ENCODE measurements at regions not wholly inside any gene's neighbourhood (a gene's known extent, or its start where the extent isn't known, plus 50 kb on each side); places are given as distances from the start of the nearest gene placed in this dataset.

GRCh38 chr13:105991622-105992277 lies 543.7 kb downstream of the EFNB2 start:
- no peaks in the 10 kb centered on the region for H3K9me2 ChIP-seq (ENCODE audit: insufficient read depth)
- no peaks in the 10 kb centered on the region for H3K79me2 ChIP-seq (ENCODE audit: insufficient read depth, low read length)
- POLR2A ChIA-PET: no interaction called here
- DNase-seq (ENCODE audit: low read depth, low spot score): no peak
- RAD21 ChIA-PET (ENCODE audit: low non-redundant PET in 1 of 2, low total read pairs in 2 of 2, uncharacterized antibody in 2 of 2, unreplicated experiment in 2 of 2): no interaction called here
- no peaks in the 10 kb centered on the region for H3K36me3 ChIP-seq (ENCODE audit: control insufficient read depth in 1 of 2, insufficient read depth in 2 of 2, low read length in 2 of 2)
- H3K9ac ChIP-seq (ENCODE audit: low read length): no peak overlapping the region
- no peak overlapping the region for H3K27ac ChIP-seq (ENCODE audit: low read depth, low read length)
- BruUV-seq (replicated peaks): no TSS peak
- peaks cover 0 to 3% of the 10 kb centered on the region in 2 experiments; a peak in 1 of 4 replicates for H3K4me1 ChIP-seq (ENCODE audit: control insufficient read depth in 1 of 2, insufficient read depth in 2 of 2, low read length in 2 of 2)
- intact Hi-C loops (cut with micrococcal nuclease): no loop called here
- no peaks in the 10 kb centered on the region for H3K27me3 ChIP-seq (ENCODE audit: insufficient read depth, low read length)
- H3K4me3 ChIP-seq (replicated peaks in 1 of 2; ENCODE audit: low read depth in 1 of 2, low read length in 2 of 2): no peak overlapping the region
- 0 out of 2 replicates have a peak, but pooled peaks have one; percentile 14 for TF ChIP-seq CEBPB (IDR thresholded peaks at IDR 0.05; ENCODE audit: low read depth)
- TF ChIP-seq JUND (IDR thresholded peaks at IDR 0.05): no peak
- no peak; the same call in 1 of the 2 replicates for ATAC-seq
- H3K9me3 ChIP-seq (ENCODE audit: control insufficient read depth in 1 of 2, insufficient read depth in 1 of 2, low read depth in 1 of 2, low read length in 2 of 2): no peaks in the 10 kb centered on the region
- CTCF ChIA-PET: no interaction called here
- H4K20me1 ChIP-seq (ENCODE audit: insufficient read depth): no peaks in the 10 kb centered on the region
- H2AFZ ChIP-seq (ENCODE audit: low read depth, low read length, poor library complexity, severe bottlenecking): no peak overlapping the region
- no peak overlapping the region for H3K4me2 ChIP-seq (ENCODE audit: low read length)

GRCh38 chr13:105991131-105991530 lies 544.3 kb downstream of the EFNB2 start:
- ChIA-PET CTCF (no interaction called here), RAD21 (ENCODE audit: low non-redundant PET in 1 of 2, low total read pairs in 2 of 2, uncharacterized antibody in 2 of 2, unreplicated experiment in 2 of 2) (no interaction called here), POLR2A (interaction anchor here (0.7 kb wide), 1 partner anchor 423 kb away, joined by 4 read pairs; no protein-coding TSS in a partner anchor)
- no peak overlapping the region for H3K4me2 ChIP-seq (ENCODE audit: low read length)
- no peaks in the 10 kb centered on the region for H3K36me3 ChIP-seq (ENCODE audit: control insufficient read depth in 1 of 2, insufficient read depth in 2 of 2, low read length in 2 of 2)
- intact Hi-C loops (cut with micrococcal nuclease): no loop called here
- no peak overlapping the region for H3K27ac ChIP-seq (ENCODE audit: low read depth, low read length)
- no peaks in the 10 kb centered on the region for H3K9me3 ChIP-seq (ENCODE audit: control insufficient read depth in 1 of 2, insufficient read depth in 1 of 2, low read depth in 1 of 2, low read length in 2 of 2)
- H3K9me2 ChIP-seq (ENCODE audit: insufficient read depth): no peaks in the 10 kb centered on the region
- H3K27me3 ChIP-seq (ENCODE audit: insufficient read depth, low read length): no peaks in the 10 kb centered on the region
- no peak for TF ChIP-seq SP1 (IDR thresholded peaks at IDR 0.05; ENCODE audit: low read depth)
- TF ChIP-seq YY1 (IDR thresholded peaks at IDR 0.05; ENCODE audit: extremely low read depth, insufficient replicate concordance, low read depth, low read length): no peak
- no peak for TF ChIP-seq POLR2AphosphoS5 (IDR thresholded peaks at IDR 0.05; ENCODE audit: low read depth, low read length)
- no peak for TF ChIP-seq MAX (IDR thresholded peaks at IDR 0.05)
- no peak for TF ChIP-seq ELF1 (IDR thresholded peaks at IDR 0.05; ENCODE audit: borderline replicate concordance, low read depth)
- no peak for TF ChIP-seq TCF7L2 (IDR thresholded peaks at IDR 0.05; ENCODE audit: borderline replicate concordance, extremely low read depth, insufficient read depth, insufficient read length)
- no peaks in the 10 kb centered on the region for H4K20me1 ChIP-seq (ENCODE audit: insufficient read depth)
- BruUV-seq (replicated peaks): no TSS peak
- no peak for DNase-seq (ENCODE audit: low read depth, low spot score)
- H2AFZ ChIP-seq (ENCODE audit: low read depth, low read length, poor library complexity, severe bottlenecking): no peak overlapping the region
- peaks cover 0 to 3% of the 10 kb centered on the region in 2 experiments; a peak in 1 of 4 replicates for H3K4me1 ChIP-seq (ENCODE audit: control insufficient read depth in 1 of 2, insufficient read depth in 2 of 2, low read length in 2 of 2)
- no peak overlapping the region for H3K4me3 ChIP-seq (replicated peaks in 1 of 2; ENCODE audit: low read depth in 1 of 2, low read length in 2 of 2)
- H3K79me2 ChIP-seq (ENCODE audit: insufficient read depth, low read length): no peaks in the 10 kb centered on the region
- ATAC-seq: no peak
- H3K9ac ChIP-seq (ENCODE audit: low read length): no peak overlapping the region

All from HCT116 (cell line).